ENCODE measurements at regions not wholly inside any gene's neighbourhood (a gene's known extent, or its start where the extent isn't known, plus 50 kb on each side); places are given as distances from the start of the nearest gene placed in this dataset.
"Not testable (repeated sequence)": the region's sequence is repeated elsewhere in the genome, so short reads cannot be mapped to it uniquely, and the experiment has no call there.

- no peak for DNase-seq
Measured at GRCh38 chr6:113680301-113680700, 176.8 kb upstream of the MARCKS start.

GRCh38 chr6:113683968-113684367 lies 173.2 kb upstream of the MARCKS start:
- no peak for DNase-seq

- DNase-seq = no peak
Measured at GRCh38 chr6:113684382-113684901, 172.7 kb upstream of the MARCKS start.

- DNase-seq = no peak
Measured at GRCh38 chr6:113686049-113686448, 171.1 kb upstream of the MARCKS start.

GRCh38 chr6:113689620-113690019 lies 167.5 kb upstream of the MARCKS start:
- DNase-seq = not testable (repeated sequence)

- DNase-seq = no peak
Measured at GRCh38 chr6:113690281-113691259, 166.6 kb upstream of the MARCKS start.

- no peak for DNase-seq
Measured at GRCh38 chr6:113691260-113691656, 165.9 kb upstream of the MARCKS start.

GRCh38 chr6:113693851-113694250 lies 163.3 kb upstream of the MARCKS start:
- no peak for DNase-seq

- DNase-seq = no peak
Measured at GRCh38 chr6:113694278-113695077, 162.7 kb upstream of the MARCKS start.

- no peak for DNase-seq
Measured at GRCh38 chr6:113695516-113695915, 161.6 kb upstream of the MARCKS start.

- no peak for DNase-seq
Measured at GRCh38 chr6:113696960-113697359, 160.2 kb upstream of the MARCKS start.

- DNase-seq = no peak
Measured at GRCh38 chr6:113697632-113698410, 159.3 kb upstream of the MARCKS start.

GRCh38 chr6:113699239-113699638 lies 157.9 kb upstream of the MARCKS start:
- no peak for DNase-seq

GRCh38 chr6:113701552-113702254 lies 155.4 kb upstream of the MARCKS start:
- DNase-seq = no peak

- no peak for DNase-seq
Measured at GRCh38 chr6:113707194-113707593, 150.0 kb upstream of the MARCKS start.

- no peak for DNase-seq
Measured at GRCh38 chr6:113709936-113710509, 147.1 kb upstream of the MARCKS start.

GRCh38 chr6:113713665-113714064 lies 143.5 kb upstream of the MARCKS start:
- DNase-seq = no peak

- DNase-seq = no peak
Measured at GRCh38 chr6:113718588-113718987, 138.6 kb upstream of the MARCKS start.

- no peak for DNase-seq
Measured at GRCh38 chr6:113719064-113719463, 138.1 kb upstream of the MARCKS start.

GRCh38 chr6:113719545-113719944 lies 137.6 kb upstream of the MARCKS start:
- DNase-seq = no peak

GRCh38 chr6:113723182-113723581 lies 134.0 kb upstream of the MARCKS start:
- DNase-seq = no peak

All from C1 segment of cervical spinal cord (tissue), 14 donors.